Kidney epithelial cell (primary cell): ENCODE measurements at regions not wholly inside any gene's neighbourhood (a gene's known extent, or its start where the extent isn't known, plus 50 kb on each side); places are given as distances from the start of the nearest gene placed in this dataset.

Experiments used
- DNase-seq: peaks from one replicate; pipeline ENCODE4 v3.0.0-alpha.2; 2010; ENCODE audit warnings: low read depth
- H3K27me3 ChIP-seq: 2 replicates; pipeline ENCODE4 v1.6.0; 2011; ENCODE audit warnings: low read length; ENCODE audit not compliant: control insufficient read depth, insufficient read depth
- H3K36me3 ChIP-seq: 2 replicates; pipeline ENCODE4 v1.5.1; 2011; ENCODE audit warnings: low read length; ENCODE audit not compliant: control insufficient read depth, insufficient read depth
- H3K4me3 ChIP-seq: 2 replicates; pipeline ENCODE4 v1.5.1; 2011; ENCODE audit warnings: low read depth, mild to moderate bottlenecking, control low read depth, low read length
- TF ChIP-seq, protein P1 (sequence below): IDR thresholded peaks from 2 replicates; pipeline ENCODE4 v1.5.1; 2011; ENCODE audit warnings: mild to moderate bottlenecking, moderate library complexity, low read length, control low read depth, inconsistent platforms; ENCODE audit not compliant: insufficient read depth, poor library complexity, severe bottlenecking

DNA sequence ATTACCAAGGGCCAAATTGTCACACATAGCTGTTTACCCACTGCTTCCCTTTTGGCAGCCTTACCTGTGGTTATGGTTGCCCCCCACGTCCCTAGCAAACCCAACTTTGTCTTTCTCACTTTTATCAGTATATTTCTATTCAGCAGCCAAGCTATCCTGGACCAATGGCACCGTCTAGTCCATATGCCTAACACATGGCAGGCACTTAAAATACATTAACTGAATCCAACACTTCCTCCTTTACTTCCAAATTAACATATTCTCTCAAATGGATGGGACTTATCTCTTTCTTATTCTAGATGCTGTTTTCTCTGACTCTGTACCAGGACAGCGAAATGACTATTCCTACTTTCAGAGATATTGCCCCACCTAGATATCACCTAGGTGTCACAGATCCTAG, 50.9 kb upstream of the SLC44A1 start:
- H3K4me3 ChIP-seq = no peak overlapping the region
- TF ChIP-seq, protein P1, sequence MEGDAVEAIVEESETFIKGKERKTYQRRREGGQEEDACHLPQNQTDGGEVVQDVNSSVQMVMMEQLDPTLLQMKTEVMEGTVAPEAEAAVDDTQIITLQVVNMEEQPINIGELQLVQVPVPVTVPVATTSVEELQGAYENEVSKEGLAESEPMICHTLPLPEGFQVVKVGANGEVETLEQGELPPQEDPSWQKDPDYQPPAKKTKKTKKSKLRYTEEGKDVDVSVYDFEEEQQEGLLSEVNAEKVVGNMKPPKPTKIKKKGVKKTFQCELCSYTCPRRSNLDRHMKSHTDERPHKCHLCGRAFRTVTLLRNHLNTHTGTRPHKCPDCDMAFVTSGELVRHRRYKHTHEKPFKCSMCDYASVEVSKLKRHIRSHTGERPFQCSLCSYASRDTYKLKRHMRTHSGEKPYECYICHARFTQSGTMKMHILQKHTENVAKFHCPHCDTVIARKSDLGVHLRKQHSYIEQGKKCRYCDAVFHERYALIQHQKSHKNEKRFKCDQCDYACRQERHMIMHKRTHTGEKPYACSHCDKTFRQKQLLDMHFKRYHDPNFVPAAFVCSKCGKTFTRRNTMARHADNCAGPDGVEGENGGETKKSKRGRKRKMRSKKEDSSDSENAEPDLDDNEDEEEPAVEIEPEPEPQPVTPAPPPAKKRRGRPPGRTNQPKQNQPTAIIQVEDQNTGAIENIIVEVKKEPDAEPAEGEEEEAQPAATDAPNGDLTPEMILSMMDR = no peak
- DNase-seq = no peak

DNA sequence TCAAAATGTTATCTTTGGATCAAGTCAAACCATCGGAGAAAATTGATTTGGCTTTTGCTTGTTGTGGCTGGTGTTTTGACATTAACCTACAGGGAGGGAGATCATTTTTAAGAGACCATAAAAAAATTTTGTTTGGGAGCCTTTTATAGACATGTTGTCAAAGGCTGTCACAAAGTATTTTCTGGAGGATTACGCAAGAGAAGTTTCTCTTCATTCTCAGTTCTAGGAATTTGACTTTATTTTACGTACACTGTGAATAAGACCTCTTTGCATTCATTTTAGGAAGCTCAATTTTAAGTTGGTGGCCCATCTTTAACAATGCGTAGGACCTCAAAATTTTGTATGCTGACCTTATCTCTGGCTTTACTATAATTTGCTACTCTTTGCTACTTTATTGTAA, 50.2 kb upstream of the SLC44A1 start:
- TF ChIP-seq, protein P1 = no peak
- H3K27me3 ChIP-seq = no peaks in the 10 kb centered on the region
- DNase-seq = no peak
- H3K36me3 ChIP-seq = no peaks in the 10 kb centered on the region
- no peak overlapping the region for H3K4me3 ChIP-seq

More for the DNA sequence above, 50.9 kb upstream of the SLC44A1 start:
- Histone ChIP-seq H3K36me3 (no peaks in the 10 kb centered on the region), H3K27me3 (no peaks in the 10 kb centered on the region)
